B cell (primary cell): ENCODE measurements at regions not wholly inside any gene's neighbourhood (a gene's known extent, or its start where the extent isn't known, plus 50 kb on each side); places are given as distances from the start of the nearest gene placed in this dataset.

Experiments used
- ATAC-seq: fragments of 200-7000 bp; cut with Tn5 transposase; one replicate; pipeline ENCODE4 v1.10.0; 2021; ENCODE audit warnings: low read depth, mild to moderate bottlenecking, moderate number of reproducible peaks, moderate library complexity
- CTCF ChIA-PET: fragments of 350-600 bp; sonication (Branson Sonifier 250); formaldehyde crosslinking; loops from one replicate; lab custom pipeline; 2021; ENCODE audit warnings: antibody characterized with exemption, inconsistent platforms; lab: Charles Lee
- POLR2A ChIA-PET: fragments of 350-600 bp; sonication (Branson Sonifier 250); formaldehyde crosslinking; loops from one replicate; lab custom pipeline; 2021; ENCODE audit warnings: antibody characterized with exemption; lab: Charles Lee
- DNase-seq: peaks from one replicate; pipeline ENCODE4 v3.0.0; 2013
- H2AFZ ChIP-seq: 2 replicates; pipeline ENCODE4 v1.6.1; 2012; ENCODE audit warnings: mild to moderate bottlenecking, low read depth, low read length; ENCODE audit not compliant: insufficient read depth, poor library complexity, severe bottlenecking
- H3K27ac ChIP-seq, 2 donors: 1 replicate in 1 of 2; 2 replicates in 1 of 2; pipeline ENCODE4 v1.5.1; 2012 to 2013; ENCODE audit warnings: low read length in 2 of 2, mild to moderate bottlenecking in 2 of 2, moderate library complexity in 1 of 2
- H3K27me3 ChIP-seq, 4 experiments: fragments of 200-600 bp in 1 of 4; sonication (generic) in 1 of 4; replicated peaks in 1 of 4; 1 replicate in 2 of 4; 2 replicates in 2 of 4; pipeline versions ENCODE4 v1.6.1 to v1.7.0; 2013 to 2016; ENCODE audit warnings: low read length in 3 of 4, mild to moderate bottlenecking in 2 of 4, mixed read lengths in 1 of 4, moderate library complexity in 1 of 4; ENCODE audit not compliant: insufficient read depth in 4 of 4, control insufficient read depth in 3 of 4; ENCODE audit errors: control extremely low read depth in 1 of 4
- H3K36me3 ChIP-seq, 2 experiments: replicated peaks in 1 of 2; 1 replicate in 1 of 2; 2 replicates in 1 of 2; pipeline versions ENCODE4 v1.6.1 to v1.7.1; 2013; ENCODE audit warnings: low read length in 1 of 2; ENCODE audit not compliant: insufficient read depth in 2 of 2, control insufficient read depth in 1 of 2; ENCODE audit errors: control extremely low read depth in 1 of 2, extremely low read depth in 1 of 2
- H3K4me1 ChIP-seq, 2 donors: fragments of 200-600 bp in 1 of 2; sonication (generic) in 1 of 2; 1 replicate in 1 of 2; 2 replicates in 1 of 2; pipeline versions ENCODE4 v1.5.1 to v1.6.1; 2013 to 2017; ENCODE audit warnings: low read length in 2 of 2; ENCODE audit not compliant: control insufficient read depth in 2 of 2, insufficient read depth in 2 of 2
- H3K4me2 ChIP-seq: replicated peaks from 2 replicates; pipeline ENCODE3; 2012; ENCODE audit warnings: mild to moderate bottlenecking, low read depth, low read length; ENCODE audit not compliant: poor library complexity, severe bottlenecking
- H3K4me3 ChIP-seq, 5 experiments: fragments of 200-600 bp in 1 of 5; sonication (generic) in 1 of 5; 1 replicate in 3 of 5; 2 replicates in 2 of 5; pipeline versions ENCODE4 v1.5.1 to v1.7.0; 2011 to 2016; ENCODE audit warnings: low read length in 4 of 5, mild to moderate bottlenecking in 4 of 5, low read depth in 2 of 5, control low read depth in 1 of 5, moderate library complexity in 1 of 5; ENCODE audit not compliant: insufficient read depth in 1 of 5; ENCODE audit errors: control extremely low read depth in 1 of 5, extremely low read depth in 1 of 5
- H3K79me2 ChIP-seq: fragments of 200-600 bp; sonication (generic); one replicate; pipeline ENCODE4 v1.6.0; 2016; ENCODE audit warnings: low read length; ENCODE audit not compliant: control insufficient read depth, insufficient read depth
- H3K9ac ChIP-seq: fragments of 200-600 bp; sonication (generic); 2 replicates; pipeline ENCODE4 v1.6.1; 2017; ENCODE audit warnings: mild to moderate bottlenecking, low read length, moderate library complexity
- H3K9me3 ChIP-seq, 3 donors: one replicate each; pipeline versions ENCODE4 v1.6.1 to v1.7.1; 2013; ENCODE audit warnings: low read length in 2 of 3; ENCODE audit not compliant: control insufficient read depth in 2 of 3, insufficient read depth in 1 of 3; ENCODE audit errors: control extremely low read depth in 1 of 3
- H4K20me1 ChIP-seq: 2 replicates; pipeline ENCODE4 v1.6.0; 2012; ENCODE audit warnings: mild to moderate bottlenecking, low read length; ENCODE audit not compliant: insufficient read depth, control insufficient read depth, poor library complexity, severe bottlenecking
- H3K27ac Mint-ChIP-seq: one replicate; pipeline ENCODE4 v1.8.0; 2021; ENCODE audit warnings: mixed read lengths
- H3K27me3 Mint-ChIP-seq: one replicate; pipeline ENCODE4 v1.8.0; 2021; ENCODE audit warnings: mixed read lengths
- H3K4me1 Mint-ChIP-seq: one replicate; pipeline ENCODE4 v1.8.0; 2021; ENCODE audit warnings: mixed read lengths
- H3K4me3 Mint-ChIP-seq: one replicate; pipeline ENCODE4 v1.8.0; 2021; ENCODE audit warnings: mixed read lengths
- H3K9me3 Mint-ChIP-seq: one replicate; pipeline ENCODE4 v1.8.0; 2022; ENCODE audit warnings: mixed read lengths; ENCODE audit not compliant: insufficient read depth
- CTCF ChIP-seq: fragments of 200-600 bp; IDR thresholded peaks from one replicate; pipeline ENCODE4 v1.8.0; 2022; ENCODE audit warnings: antibody characterized with exemption, mild to moderate bottlenecking
- EZH2 ChIP-seq: IDR thresholded peaks from 2 replicates; pipeline ENCODE4 v1.6.1; 2012; ENCODE audit warnings: borderline replicate concordance, low read depth, mild to moderate bottlenecking, moderate library complexity, low read length; ENCODE audit not compliant: insufficient read depth, poor library complexity, severe bottlenecking
- WGBS: methylation state at CpG from one replicate; pipeline ENCODE4 v1.1.5; 2013; ENCODE audit warnings: missing lambda C conversion rate; ENCODE audit not compliant: insufficient coverage; 5-methylcytosine and 5-hydroxymethylcytosine counted together
- intact Hi-C: fragments of 100-400 bp; cut with micrococcal nuclease; formaldehyde crosslinking; loops from one replicate; pipeline ENCODE4 v1.10.0; 2022

GRCh38 chr10:117449636-117450035 is 74.4 kb upstream of the PDZD8 start:
- Mint-ChIP-seq H3K27me3 (peaks cover 13% of the 10 kb centered on the region), H3K4me1 (no peaks in the 10 kb centered on the region), H3K4me3 (no peak overlapping the region), H3K27ac (no peak overlapping the region), H3K9me3 (peaks cover 12% of the 10 kb centered on the region)
- intact Hi-C loops, result no loop called here
- Histone ChIP-seq H3K4me2 (no peak overlapping the region), H3K79me2 (no peaks in the 10 kb centered on the region), H3K4me1 (no peaks in the 10 kb centered on the region), H2AFZ (no peak overlapping the region), H3K27me3 (no peaks in the 10 kb centered on the region), H3K36me3 (no peaks in the 10 kb centered on the region), H3K4me3 (no peak overlapping the region), H4K20me1 (no peaks in the 10 kb centered on the region), H3K9me3 (peaks cover 0 to 30% (median 11%) of the 10 kb centered on the region in 3 donors), H3K27ac (no peak overlapping the region), H3K9ac (no peak overlapping the region)
- DNase-seq (no peak), ATAC-seq (no peak)
- ChIA-PET CTCF (interaction anchor here (1.0 kb wide), 1 partner anchor 232 kb away, joined by 3 read pairs; no protein-coding TSS in a partner anchor), POLR2A (no interaction called here)
- TF ChIP-seq CTCF, result no peak
- no peak for TF ChIP-seq EZH2
- 73% methylated on average over 5 of the region's 6 CpGs for WGBS

GRCh38 chr10:117448802-117449201 is 73.6 kb upstream of the PDZD8 start:
- H3K79me2 ChIP-seq, result no peaks in the 10 kb centered on the region
- no peaks in the 10 kb centered on the region for H3K4me1 Mint-ChIP-seq
- H3K27ac Mint-ChIP-seq, result no peak overlapping the region
- no peaks in the 10 kb centered on the region for H3K27me3 ChIP-seq
- no peak overlapping the region for H3K9ac ChIP-seq
- ChIA-PET CTCF (no interaction called here), POLR2A (no interaction called here)
- peaks cover 12% of the 10 kb centered on the region for H3K9me3 Mint-ChIP-seq
- no peak overlapping the region for H3K4me3 ChIP-seq
- H3K27ac ChIP-seq, result no peak overlapping the region
- WGBS, result 96% methylated on average over 5 of the region's 5 CpGs
- no peaks in the 10 kb centered on the region for H4K20me1 ChIP-seq
- TF ChIP-seq EZH2, result no peak
- no peak for TF ChIP-seq CTCF
- no peak overlapping the region for H3K4me3 Mint-ChIP-seq
- H3K4me1 ChIP-seq, result no peaks in the 10 kb centered on the region
- peaks cover 0 to 24% (median 11%) of the 10 kb centered on the region in 3 donors for H3K9me3 ChIP-seq
- no peak overlapping the region for H3K4me2 ChIP-seq
- intact Hi-C loops, result no loop called here
- H3K27me3 Mint-ChIP-seq, result peaks cover 14% of the 10 kb centered on the region
- DNase-seq (no peak), ATAC-seq (no peak)
- no peaks in the 10 kb centered on the region for H3K36me3 ChIP-seq
- H2AFZ ChIP-seq, result no peak overlapping the region
